CD14-positive monocyte (primary cell): ENCODE measurements at regions not wholly inside any gene's neighbourhood (a gene's known extent, or its start where the extent isn't known, plus 50 kb on each side); places are given as distances from the start of the nearest gene placed in this dataset.

ENCODE experiments used
- DNase-seq, 3 donors: peaks; one replicate each; pipeline ENCODE4 v3.0.0-alpha.2; 2011 to 2022
- H2AFZ ChIP-seq: 2 replicates; pipeline ENCODE4 v1.6.0; 2012; ENCODE audit warnings: mild to moderate bottlenecking, low read depth, low read length, inconsistent platforms; ENCODE audit not compliant: insufficient read depth, poor library complexity, severe bottlenecking
- H3K27ac ChIP-seq, 2 donors: 1 replicate in 1 of 2; 2 replicates in 1 of 2; pipeline ENCODE4 v1.5.1; 2012 to 2013; ENCODE audit warnings: low read length in 2 of 2, control low read depth in 1 of 2, inconsistent platforms in 1 of 2, low read depth in 1 of 2, mild to moderate bottlenecking in 1 of 2
- H3K27me3 ChIP-seq, 2 donors: one replicate each; pipeline versions ENCODE4 v1.6.0 to v1.6.1; 2011 to 2013; ENCODE audit warnings: low read length in 2 of 2; ENCODE audit not compliant: control insufficient read depth in 2 of 2, insufficient read depth in 2 of 2
- H3K36me3 ChIP-seq, 2 donors: replicated peaks in 1 of 2; 1 replicate in 1 of 2; 2 replicates in 1 of 2; pipeline versions ENCODE4 v1.5.1 to v1.6.1; 2012 to 2013; ENCODE audit warnings: low read length in 2 of 2, control low read depth in 1 of 2, inconsistent platforms in 1 of 2, mild to moderate bottlenecking in 1 of 2; ENCODE audit not compliant: insufficient read depth in 2 of 2, control insufficient read depth in 1 of 2
- H3K4me1 ChIP-seq, 2 donors: 1 replicate in 1 of 2; 2 replicates in 1 of 2; pipeline versions ENCODE4 v1.5.1 to v1.6.1; 2012 to 2013; ENCODE audit warnings: low read length in 2 of 2, control low read depth in 1 of 2, inconsistent platforms in 1 of 2, mild to moderate bottlenecking in 1 of 2, moderate library complexity in 1 of 2; ENCODE audit not compliant: insufficient read depth in 2 of 2, control insufficient read depth in 1 of 2
- H3K4me2 ChIP-seq: replicated peaks from 2 replicates; pipeline ENCODE3; 2012; ENCODE audit warnings: low read length, moderate library complexity, mild to moderate bottlenecking; ENCODE audit not compliant: poor library complexity, severe bottlenecking; ENCODE audit errors: extremely low read depth
- H3K4me3 ChIP-seq, 3 experiments: fragments of 200-600 bp in 1 of 3; sonication (generic) in 1 of 3; replicated peaks in 1 of 3; 1 replicate in 2 of 3; 2 replicates in 1 of 3; pipeline ENCODE4 v1.5.1; 2011 to 2013; ENCODE audit warnings: low read length in 3 of 3, mild to moderate bottlenecking in 3 of 3, control low read depth in 2 of 3, low read depth in 2 of 3, inconsistent platforms in 1 of 3, moderate library complexity in 1 of 3
- H3K79me2 ChIP-seq: 2 replicates; pipeline ENCODE4 v1.6.0; 2012; ENCODE audit warnings: mild to moderate bottlenecking, control low read depth, inconsistent platforms, low read length, moderate library complexity; ENCODE audit not compliant: insufficient read depth
- H3K9ac ChIP-seq: 2 replicates; pipeline ENCODE4 v1.6.0; 2017; ENCODE audit warnings: low read length, mild to moderate bottlenecking; ENCODE audit not compliant: insufficient read depth, poor library complexity, severe bottlenecking
- H3K9me3 ChIP-seq, 2 donors: replicated peaks in 1 of 2; 1 replicate in 1 of 2; 2 replicates in 1 of 2; pipeline versions ENCODE4 v1.5.1 to v1.6.1; 2012 to 2013; ENCODE audit warnings: low read length in 2 of 2, control low read depth in 1 of 2; ENCODE audit not compliant: control insufficient read depth in 1 of 2, insufficient read depth in 1 of 2
- H4K20me1 ChIP-seq: 2 replicates; pipeline ENCODE4 v1.6.0; 2012; ENCODE audit warnings: mild to moderate bottlenecking, low read length, control low read depth, moderate library complexity; ENCODE audit not compliant: insufficient read depth
- H3K27ac Mint-ChIP-seq, 7 donors: one replicate each; pipeline ENCODE4 v1.8.0; 2020; ENCODE audit warnings: mild to moderate bottlenecking in 7 of 7, mixed read lengths in 7 of 7, moderate library complexity in 6 of 7, inconsistent platforms in 2 of 7
- H3K27me3 Mint-ChIP-seq, 3 donors: one replicate each; pipeline ENCODE4 v1.8.0; 2021 to 2022; ENCODE audit warnings: low read depth in 3 of 3, mild to moderate bottlenecking in 3 of 3, mixed read lengths in 3 of 3, moderate library complexity in 3 of 3, inconsistent platforms in 1 of 3
- H3K36me3 Mint-ChIP-seq, 2 donors: one replicate each; pipeline ENCODE4 v1.8.0; 2020; ENCODE audit warnings: mixed read lengths in 2 of 2, inconsistent platforms in 1 of 2, mild to moderate bottlenecking in 1 of 2
- H3K4me1 Mint-ChIP-seq: one replicate; pipeline ENCODE4 v1.8.0; 2020; ENCODE audit warnings: mild to moderate bottlenecking, mixed read lengths
- H3K4me3 Mint-ChIP-seq, 2 donors: one replicate each; pipeline ENCODE4 v1.8.0; 2020; ENCODE audit warnings: mild to moderate bottlenecking in 2 of 2, mixed read lengths in 2 of 2, moderate library complexity in 1 of 2
- H3K9me3 Mint-ChIP-seq, 7 donors: one replicate each; pipeline ENCODE4 v1.8.0; 2020 to 2022; ENCODE audit warnings: mixed read lengths in 7 of 7, mild to moderate bottlenecking in 6 of 7, moderate library complexity in 6 of 7, inconsistent platforms in 2 of 7
- WGBS: methylation state at CpG from one replicate; pipeline ENCODE4 v1.1.5; 2013; ENCODE audit warnings: missing lambda C conversion rate; ENCODE audit not compliant: insufficient coverage; 5-methylcytosine and 5-hydroxymethylcytosine counted together
- intact Hi-C, 2 donors: fragments of 100-400 bp; cut with micrococcal nuclease; formaldehyde crosslinking; loops; one replicate each; pipeline versions ENCODE4 v1.15.0 to v1.15.1; 2023
- TF ChIP-seq, protein P1 (sequence below): fragments of 200-600 bp; IDR thresholded peaks from one replicate; pipeline ENCODE4 v1.8.0; 2022; ENCODE audit warnings: antibody characterized with exemption, mild to moderate bottlenecking

DNA sequence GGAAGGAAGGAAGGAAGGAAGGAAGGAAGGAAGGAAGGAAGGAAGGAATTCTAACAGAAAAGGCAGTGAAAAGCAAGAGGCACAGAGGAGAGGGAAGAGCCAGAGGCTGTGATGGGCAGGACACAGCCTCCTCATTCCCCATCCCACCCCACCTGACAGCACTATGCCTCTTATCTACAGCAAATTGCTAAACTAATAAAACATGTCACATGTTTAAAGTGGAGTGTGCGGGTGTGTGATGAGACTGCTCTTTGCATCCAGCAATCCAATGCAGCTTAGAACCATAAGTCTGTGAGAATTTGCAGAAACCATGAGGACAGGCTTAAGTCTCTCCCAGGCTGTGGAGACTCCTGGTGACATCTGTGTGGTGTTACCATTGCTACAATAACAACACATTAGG lies 108.4 kb upstream of the ALK start:
- Histone ChIP-seq H3K79me2 (no peaks in the 10 kb centered on the region), H3K4me2 (no peak overlapping the region), H3K4me1 (no peaks in the 10 kb centered on the region), H3K36me3 (no peaks in the 10 kb centered on the region), H3K9ac (no peak overlapping the region), H3K4me3 (no peak overlapping the region), H3K27me3 (no peaks in the 10 kb centered on the region), H2AFZ (no peak overlapping the region), H4K20me1 (no peaks in the 10 kb centered on the region), H3K27ac (no peak overlapping the region), H3K9me3 (no peaks in the 10 kb centered on the region)
- intact Hi-C loops = no loop called here
- TF ChIP-seq, protein P1, sequence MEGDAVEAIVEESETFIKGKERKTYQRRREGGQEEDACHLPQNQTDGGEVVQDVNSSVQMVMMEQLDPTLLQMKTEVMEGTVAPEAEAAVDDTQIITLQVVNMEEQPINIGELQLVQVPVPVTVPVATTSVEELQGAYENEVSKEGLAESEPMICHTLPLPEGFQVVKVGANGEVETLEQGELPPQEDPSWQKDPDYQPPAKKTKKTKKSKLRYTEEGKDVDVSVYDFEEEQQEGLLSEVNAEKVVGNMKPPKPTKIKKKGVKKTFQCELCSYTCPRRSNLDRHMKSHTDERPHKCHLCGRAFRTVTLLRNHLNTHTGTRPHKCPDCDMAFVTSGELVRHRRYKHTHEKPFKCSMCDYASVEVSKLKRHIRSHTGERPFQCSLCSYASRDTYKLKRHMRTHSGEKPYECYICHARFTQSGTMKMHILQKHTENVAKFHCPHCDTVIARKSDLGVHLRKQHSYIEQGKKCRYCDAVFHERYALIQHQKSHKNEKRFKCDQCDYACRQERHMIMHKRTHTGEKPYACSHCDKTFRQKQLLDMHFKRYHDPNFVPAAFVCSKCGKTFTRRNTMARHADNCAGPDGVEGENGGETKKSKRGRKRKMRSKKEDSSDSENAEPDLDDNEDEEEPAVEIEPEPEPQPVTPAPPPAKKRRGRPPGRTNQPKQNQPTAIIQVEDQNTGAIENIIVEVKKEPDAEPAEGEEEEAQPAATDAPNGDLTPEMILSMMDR = no peak
- DNase-seq = no peak
- Mint-ChIP-seq H3K4me3 (no peak overlapping the region), H3K27ac (no peak overlapping the region), H3K9me3 (no peaks in the 10 kb centered on the region), H3K4me1 (no peaks in the 10 kb centered on the region), H3K36me3 (no peaks in the 10 kb centered on the region), H3K27me3 (peaks cover 6 to 9% (median 8%) of the 10 kb centered on the region in 3 donors)
- no CpG with 5 or more reads among the region's 1 CpG for WGBS

DNA sequence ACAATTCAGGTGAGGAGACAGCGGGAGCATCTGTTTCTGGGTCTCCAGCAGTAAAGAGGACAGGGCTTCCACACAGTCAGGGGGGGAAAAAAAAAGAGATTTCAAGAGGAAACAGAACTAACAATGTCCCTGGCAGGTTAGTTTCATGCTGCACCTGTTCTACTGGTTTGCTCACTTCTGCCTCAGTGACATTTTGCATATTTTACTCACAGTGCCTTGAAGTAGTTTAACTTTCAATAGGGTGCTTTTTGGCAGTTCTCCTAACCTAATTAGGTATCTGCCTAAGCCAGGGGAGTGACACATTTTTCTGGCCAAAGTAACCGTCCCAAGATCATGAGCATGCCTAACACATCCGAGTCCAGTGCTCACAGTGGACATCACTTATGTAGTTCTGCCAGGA lies 109.0 kb upstream of the ALK start:
- Histone ChIP-seq H3K27me3 (no peaks in the 10 kb centered on the region), H3K4me2 (no peak overlapping the region), H4K20me1 (no peaks in the 10 kb centered on the region), H2AFZ (no peak overlapping the region), H3K9me3 (no peaks in the 10 kb centered on the region), H3K79me2 (no peaks in the 10 kb centered on the region), H3K4me1 (no peaks in the 10 kb centered on the region), H3K9ac (no peak overlapping the region), H3K4me3 (no peak overlapping the region), H3K36me3 (no peaks in the 10 kb centered on the region), H3K27ac (no peak overlapping the region)
- no peaks in the 10 kb centered on the region for H3K4me1 Mint-ChIP-seq
- WGBS = 86% methylated on average over 2 of the region's 3 CpGs
- peaks cover 6 to 9% (median 8%) of the 10 kb centered on the region in 3 donors for H3K27me3 Mint-ChIP-seq
- H3K9me3 Mint-ChIP-seq = peaks cover 0 to 2% (median 0%) of the 10 kb centered on the region in 7 donors
- no peak for DNase-seq
- no peaks in the 10 kb centered on the region for H3K36me3 Mint-ChIP-seq
- intact Hi-C loops = no loop called here
- H3K4me3 Mint-ChIP-seq = no peak overlapping the region
- TF ChIP-seq, protein P1 = no peak
- no peak overlapping the region for H3K27ac Mint-ChIP-seq
